ENCODE measurements at regions not wholly inside any gene's neighbourhood (a gene's known extent, or its start where the extent isn't known, plus 50 kb on each side); places are given as distances from the start of the nearest gene placed in this dataset.
"Not testable (repeated sequence)": the region's sequence is repeated elsewhere in the genome, so short reads cannot be mapped to it uniquely, and the experiment has no call there.

DNA sequence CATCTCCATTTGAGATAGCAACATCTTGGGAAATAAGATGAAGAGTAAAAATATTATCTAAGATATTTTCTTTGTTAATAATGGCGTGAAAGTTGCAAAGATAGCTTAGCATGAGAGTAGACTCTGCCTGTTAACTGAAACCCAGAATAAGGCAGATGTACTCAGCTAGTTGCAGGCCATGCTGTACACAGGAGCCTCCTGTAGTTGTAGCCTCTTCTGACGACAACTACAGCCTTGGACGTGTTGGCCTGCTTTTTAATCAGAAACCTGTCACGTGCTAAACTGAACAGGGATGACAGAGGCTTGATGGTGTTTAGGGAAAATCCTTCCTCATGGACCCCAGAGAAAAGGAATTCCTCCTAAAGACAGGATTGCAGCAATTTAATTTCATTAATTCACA, 155.1 kb upstream of the TMEM229A start:
- CTCF ChIA-PET: no interaction called here
- no peaks in the 10 kb centered on the region for H3K36me3 Mint-ChIP-seq (ENCODE audit: low read depth)
- POLR2A ChIA-PET: no interaction called here
- no peaks in the 10 kb centered on the region for H3K4me1 Mint-ChIP-seq
- DNase-seq: no peak
- no peaks in the 10 kb centered on the region for H3K27me3 Mint-ChIP-seq
- H3K9me3 Mint-ChIP-seq: peaks cover 5% of the 10 kb centered on the region
- H3K27ac Mint-ChIP-seq: no peak overlapping the region
- no peak overlapping the region for H3K4me3 Mint-ChIP-seq

- CTCF ChIA-PET: no interaction called here
- Mint-ChIP-seq H3K27ac (no peak overlapping the region), H3K9me3 (no peaks in the 10 kb centered on the region), H3K27me3 (no peaks in the 10 kb centered on the region), H3K36me3 (ENCODE audit: low read depth) (no peaks in the 10 kb centered on the region), H3K4me1 (no peaks in the 10 kb centered on the region), H3K4me3 (no peak overlapping the region)
- POLR2A ChIA-PET: no interaction called here
- no peak for DNase-seq
Observed at GRCh38 chr7:124183649-124184048, 150.8 kb upstream of the TMEM229A start.

- POLR2A ChIA-PET: no interaction called here
- H3K9me3 Mint-ChIP-seq: no peaks in the 10 kb centered on the region
- CTCF ChIA-PET: no interaction called here
- no peak for DNase-seq
- no peak overlapping the region for H3K4me3 Mint-ChIP-seq
- no peaks in the 10 kb centered on the region for H3K4me1 Mint-ChIP-seq
- H3K27ac Mint-ChIP-seq: no peak overlapping the region
- no peaks in the 10 kb centered on the region for H3K27me3 Mint-ChIP-seq
- H3K36me3 Mint-ChIP-seq (ENCODE audit: low read depth): no peaks in the 10 kb centered on the region
Observed at GRCh38 chr7:124179641-124180040, 146.8 kb upstream of the TMEM229A start.

- Mint-ChIP-seq H3K27ac (no peak overlapping the region), H3K9me3 (no peaks in the 10 kb centered on the region), H3K36me3 (ENCODE audit: low read depth) (no peaks in the 10 kb centered on the region), H3K4me3 (no peak overlapping the region), H3K27me3 (no peaks in the 10 kb centered on the region), H3K4me1 (no peaks in the 10 kb centered on the region)
- CTCF ChIA-PET: no interaction called here
- no peak for DNase-seq
- POLR2A ChIA-PET: no interaction called here
Observed at GRCh38 chr7:124177891-124178290, 145.0 kb upstream of the TMEM229A start.

DNA sequence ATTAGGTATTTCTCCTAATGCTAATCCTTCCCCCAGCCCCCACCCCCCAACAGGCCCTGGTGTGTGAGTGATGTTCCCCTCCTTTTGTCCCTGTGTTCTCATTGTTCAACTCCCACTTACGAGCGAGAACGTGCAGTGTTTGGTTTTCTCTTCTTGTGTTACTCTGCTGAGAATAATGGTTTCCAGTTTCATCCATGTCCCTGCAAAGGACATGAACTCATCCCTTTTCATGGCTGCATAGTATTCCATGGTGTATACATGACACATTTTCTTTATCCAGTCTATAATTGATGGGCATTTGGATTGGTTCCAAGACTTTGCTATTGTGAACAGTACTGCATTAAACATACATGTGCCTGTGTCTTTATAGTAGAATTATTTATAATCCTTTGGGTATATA, 138.9 kb upstream of the TMEM229A start:
- H3K27me3 Mint-ChIP-seq; H3K27ac Mint-ChIP-seq; POLR2A ChIA-PET; DNase-seq; H3K9me3 Mint-ChIP-seq; H3K36me3 Mint-ChIP-seq (ENCODE audit: low read depth); H3K4me1 Mint-ChIP-seq; CTCF ChIA-PET; H3K4me3 Mint-ChIP-seq: not testable (repeated sequence)

DNA sequence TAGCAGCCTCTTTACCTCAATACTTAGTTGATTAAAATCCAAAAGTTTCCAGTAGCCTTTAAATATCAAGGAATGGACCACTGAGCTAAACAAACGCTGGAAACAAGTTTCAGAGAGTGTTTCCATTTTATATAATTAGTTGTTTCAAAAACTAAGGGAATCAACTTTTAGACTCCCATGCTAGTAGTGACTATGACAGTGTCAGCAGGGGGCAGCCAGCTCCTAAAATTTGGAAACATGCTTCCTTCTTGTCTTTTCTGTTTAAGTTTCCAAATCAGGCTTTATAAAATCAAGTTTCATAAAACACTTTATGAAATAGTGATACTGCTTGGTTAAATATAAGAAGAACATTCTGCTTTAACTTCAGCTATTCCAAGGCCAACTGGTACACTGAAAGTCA, 138.2 kb upstream of the TMEM229A start:
- ChIA-PET POLR2A (no interaction called here), CTCF (no interaction called here)
- DNase-seq: no peak
- H3K4me3 Mint-ChIP-seq: no peak overlapping the region
- H3K9me3 Mint-ChIP-seq: peaks cover 3% of the 10 kb centered on the region
- no peaks in the 10 kb centered on the region for H3K36me3 Mint-ChIP-seq (ENCODE audit: low read depth)
- no peaks in the 10 kb centered on the region for H3K4me1 Mint-ChIP-seq
- H3K27me3 Mint-ChIP-seq: no peaks in the 10 kb centered on the region
- no peak overlapping the region for H3K27ac Mint-ChIP-seq

GRCh38 chr7:124168616-124169015, 135.7 kb upstream of the TMEM229A start:
- no peaks in the 10 kb centered on the region for H3K27me3 Mint-ChIP-seq
- H3K9me3 Mint-ChIP-seq: peaks cover 3% of the 10 kb centered on the region
- no peak for DNase-seq
- POLR2A ChIA-PET: no interaction called here
- no peaks in the 10 kb centered on the region for H3K36me3 Mint-ChIP-seq (ENCODE audit: low read depth)
- no peak overlapping the region for H3K27ac Mint-ChIP-seq
- H3K4me3 Mint-ChIP-seq: no peak overlapping the region
- no peaks in the 10 kb centered on the region for H3K4me1 Mint-ChIP-seq
- CTCF ChIA-PET: no interaction called here

GRCh38 chr7:124162667-124163066, 129.8 kb upstream of the TMEM229A start:
- Mint-ChIP-seq H3K4me3 (no peak overlapping the region), H3K27ac (no peak overlapping the region), H3K9me3 (peaks cover 4% of the 10 kb centered on the region), H3K27me3 (no peaks in the 10 kb centered on the region), H3K36me3 (ENCODE audit: low read depth) (no peaks in the 10 kb centered on the region), H3K4me1 (no peaks in the 10 kb centered on the region)
- DNase-seq: no peak
- POLR2A ChIA-PET: no interaction called here
- CTCF ChIA-PET: no interaction called here

- H3K27ac Mint-ChIP-seq: no peak overlapping the region
- no peak overlapping the region for H3K4me3 Mint-ChIP-seq
- ChIA-PET POLR2A (no interaction called here), CTCF (no interaction called here)
- no peak for DNase-seq
- no peaks in the 10 kb centered on the region for H3K36me3 Mint-ChIP-seq (ENCODE audit: low read depth)
- no peaks in the 10 kb centered on the region for H3K27me3 Mint-ChIP-seq
- no peaks in the 10 kb centered on the region for H3K4me1 Mint-ChIP-seq
- H3K9me3 Mint-ChIP-seq: no peaks in the 10 kb centered on the region
Observed at GRCh38 chr7:124155432-124156022, 122.7 kb upstream of the TMEM229A start.

GRCh38 chr7:124152859-124153692, 120.2 kb upstream of the TMEM229A start:
- Mint-ChIP-seq H3K4me3 (no peak overlapping the region), H3K9me3 (no peaks in the 10 kb centered on the region), H3K27me3 (no peaks in the 10 kb centered on the region), H3K27ac (no peak overlapping the region), H3K36me3 (ENCODE audit: low read depth) (no peaks in the 10 kb centered on the region), H3K4me1 (no peaks in the 10 kb centered on the region)
- ChIA-PET POLR2A (no interaction called here), CTCF (no interaction called here)
- no peak for DNase-seq

DNA sequence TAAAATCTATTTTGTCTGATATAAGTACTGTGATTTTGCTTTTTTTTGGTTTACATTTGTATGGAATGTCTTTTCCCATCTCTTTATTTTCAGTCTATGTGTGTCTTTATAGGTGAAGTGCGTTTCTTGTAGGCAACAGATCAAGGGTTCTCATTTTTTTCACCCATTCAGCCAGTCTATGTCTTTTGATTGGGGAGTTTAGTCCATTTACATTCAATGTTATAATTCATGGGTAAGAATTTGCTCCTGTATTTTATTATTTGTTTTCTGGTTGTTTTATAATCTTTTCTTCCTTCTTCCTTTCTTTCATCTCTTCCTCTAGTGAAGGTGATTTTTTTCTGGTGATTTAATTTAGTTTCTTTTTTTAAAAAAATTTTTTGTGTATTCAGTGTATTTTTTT, 104.8 kb upstream of the TMEM229A start:
- Mint-ChIP-seq H3K4me3 (no peak overlapping the region), H3K4me1 (no peaks in the 10 kb centered on the region), H3K36me3 (ENCODE audit: low read depth) (no peaks in the 10 kb centered on the region), H3K9me3 (peaks cover 15% of the 10 kb centered on the region), H3K27me3 (no peaks in the 10 kb centered on the region), H3K27ac (no peak overlapping the region)
- ChIA-PET CTCF (no interaction called here), POLR2A (no interaction called here)
- DNase-seq: no peak

- POLR2A ChIA-PET: no interaction called here
- Mint-ChIP-seq H3K9me3 (no peaks in the 10 kb centered on the region), H3K27ac (no peak overlapping the region), H3K27me3 (no peaks in the 10 kb centered on the region), H3K4me1 (no peaks in the 10 kb centered on the region), H3K36me3 (ENCODE audit: low read depth) (no peaks in the 10 kb centered on the region), H3K4me3 (no peak overlapping the region)
- CTCF ChIA-PET: no interaction called here
- DNase-seq: no peak
Observed at GRCh38 chr7:124124201-124124600, 91.3 kb upstream of the TMEM229A start.

DNA sequence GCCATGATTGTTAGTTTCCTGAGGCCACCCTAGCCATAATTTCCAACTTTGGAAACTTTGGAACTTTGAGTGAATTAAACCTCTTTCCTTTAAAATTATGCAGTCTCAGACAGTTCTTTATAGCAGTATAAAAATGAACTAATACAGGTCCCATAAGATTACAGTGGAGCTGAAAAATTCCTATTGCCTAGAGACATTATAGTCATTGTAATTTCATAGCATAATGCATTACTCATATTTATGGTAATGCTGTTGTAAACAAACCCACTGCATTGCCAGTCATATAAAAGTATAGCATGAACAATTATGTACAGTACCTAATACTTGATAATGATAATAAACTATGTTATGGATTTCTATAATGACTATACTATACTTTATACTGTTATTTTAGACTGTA, 88.0 kb upstream of the TMEM229A start:
- POLR2A ChIA-PET: no interaction called here
- no peak overlapping the region for H3K4me3 Mint-ChIP-seq
- no peak for DNase-seq
- no peak overlapping the region for H3K27ac Mint-ChIP-seq
- H3K36me3 Mint-ChIP-seq (ENCODE audit: low read depth): no peaks in the 10 kb centered on the region
- H3K4me1 Mint-ChIP-seq: no peaks in the 10 kb centered on the region
- no peaks in the 10 kb centered on the region for H3K27me3 Mint-ChIP-seq
- CTCF ChIA-PET: no interaction called here
- H3K9me3 Mint-ChIP-seq: no peaks in the 10 kb centered on the region

GRCh38 chr7:124113045-124113444, 80.2 kb upstream of the TMEM229A start:
- Mint-ChIP-seq H3K27ac (no peak overlapping the region), H3K4me1 (no peaks in the 10 kb centered on the region), H3K36me3 (ENCODE audit: low read depth) (no peaks in the 10 kb centered on the region), H3K4me3 (no peak overlapping the region), H3K9me3 (no peaks in the 10 kb centered on the region), H3K27me3 (no peaks in the 10 kb centered on the region)
- ChIA-PET POLR2A (no interaction called here), CTCF (no interaction called here)
- no peak for DNase-seq
